ENCODE measurements at regions not wholly inside any gene's neighbourhood (a gene's known extent, or its start where the extent isn't known, plus 50 kb on each side); places are given as distances from the start of the nearest gene placed in this dataset.

GRCh38 chr6:15800841-15801617, 138.2 kb upstream of the DTNBP1 start:
- H3K79me2 ChIP-seq (ENCODE audit: insufficient read depth, low read length): no peaks in the 10 kb centered on the region
- H3K27ac ChIP-seq (ENCODE audit: low read depth, low read length): no peak overlapping the region
- intact Hi-C loops (cut with micrococcal nuclease): no loop called here
- H3K36me3 ChIP-seq (ENCODE audit: control insufficient read depth in 1 of 2, insufficient read depth in 2 of 2, low read length in 2 of 2): no peaks in the 10 kb centered on the region
- ChIA-PET CTCF (interaction anchor here (0.6 kb wide), 1 partner anchor 107 kb away, joined by 3 read pairs; no protein-coding TSS in a partner anchor), POLR2A (no interaction called here), RAD21 (ENCODE audit: low non-redundant PET in 1 of 2, low total read pairs in 2 of 2, uncharacterized antibody in 2 of 2, unreplicated experiment in 2 of 2) (no interaction called here)
- no peak overlapping the region for H3K4me3 ChIP-seq (replicated peaks in 1 of 2; ENCODE audit: low read depth in 1 of 2, low read length in 2 of 2)
- no peak for DNase-seq (ENCODE audit: low read depth, low spot score)
- no peaks in the 10 kb centered on the region for H4K20me1 ChIP-seq (ENCODE audit: insufficient read depth)
- H3K9me2 ChIP-seq (ENCODE audit: insufficient read depth): no peaks in the 10 kb centered on the region
- H3K9ac ChIP-seq (ENCODE audit: low read length): no peak overlapping the region
- no peak for ATAC-seq
- no peaks in the 10 kb centered on the region; a peak in 2 of 4 replicates for H3K9me3 ChIP-seq (ENCODE audit: control insufficient read depth in 1 of 2, insufficient read depth in 1 of 2, low read depth in 1 of 2, low read length in 2 of 2)
- H3K4me2 ChIP-seq (ENCODE audit: low read length): no peak overlapping the region
- H3K4me1 ChIP-seq (ENCODE audit: control insufficient read depth in 1 of 2, insufficient read depth in 2 of 2, low read length in 2 of 2): no peaks in the 10 kb centered on the region
- TF ChIP-seq POLR2A (IDR thresholded peaks at IDR 0.05; ENCODE audit: borderline replicate concordance, extremely low read depth, insufficient read depth, insufficient read length) (no peak), REST (IDR thresholded peaks at IDR 0.05; ENCODE audit: low read depth) (no peak), EZH2phosphoT487 (IDR thresholded peaks at IDR 0.05; ENCODE audit: borderline replicate concordance) (no peak), SP1 (IDR thresholded peaks at IDR 0.05; ENCODE audit: low read depth) (no peak), ZFX (IDR thresholded peaks at IDR 0.05) (no peak)
- BruUV-seq (replicated peaks): no TSS peak
- H3K27me3 ChIP-seq (ENCODE audit: insufficient read depth, low read length): no peaks in the 10 kb centered on the region
- no peak overlapping the region for H2AFZ ChIP-seq (ENCODE audit: low read depth, low read length, poor library complexity, severe bottlenecking)
